ENCODE measurements at regions not wholly inside any gene's neighbourhood (a gene's known extent, or its start where the extent isn't known, plus 50 kb on each side); places are given as distances from the start of the nearest gene placed in this dataset.
A peak's percentile ranks its signal among the peaks of the same experiment; 100 is the strongest.
"Not testable (repeated sequence)": the region's sequence is repeated elsewhere in the genome, so short reads cannot be mapped to it uniquely, and the experiment has no call there.

GRCh38 chr16:5305023-5305422 is 207.4 kb upstream of the EEF2KMT start:
- Mint-ChIP-seq H3K27me3 (peaks cover 11 to 43% of the 10 kb centered on the region in 2 donors), H3K4me1 (ENCODE audit: low read depth in 2 of 2) (no peaks in the 10 kb centered on the region), H3K4me3 (no peak overlapping the region), H3K36me3 (peaks cover 11% of the 10 kb centered on the region), H3K27ac (no peak overlapping the region), H3K9me3 (peaks cover 3% of the 10 kb centered on the region)
- DNase-seq (ENCODE audit: low spot score) (no peak), ATAC-seq (no peak)

- DNase-seq (ENCODE audit: low spot score) (no peak), ATAC-seq (no peak)
- H3K4me3 Mint-ChIP-seq: no peak overlapping the region
- peaks cover 7 to 48% of the 10 kb centered on the region in 2 donors for H3K27me3 Mint-ChIP-seq
- H3K9me3 Mint-ChIP-seq: peaks cover 3% of the 10 kb centered on the region
- H3K4me1 Mint-ChIP-seq (ENCODE audit: low read depth in 2 of 2): no peaks in the 10 kb centered on the region
- peaks cover 11% of the 10 kb centered on the region for H3K36me3 Mint-ChIP-seq
- H3K27ac Mint-ChIP-seq: no peak overlapping the region
These were observed 204.9 kb upstream of the EEF2KMT start for GRCh38 chr16:5302372-5303114.

- H3K9me3 Mint-ChIP-seq: peaks cover 3% of the 10 kb centered on the region
- peaks cover 11% of the 10 kb centered on the region for H3K36me3 Mint-ChIP-seq
- no peak for ATAC-seq
These were observed 200.6 kb upstream of the EEF2KMT start for GRCh38 chr16:5298202-5298601.

GRCh38 chr16:5296176-5296575 is 198.6 kb upstream of the EEF2KMT start:
- peaks cover 3% of the 10 kb centered on the region for H3K9me3 Mint-ChIP-seq
- no peak for DNase-seq (ENCODE audit: low spot score)
- peaks cover 3 to 42% of the 10 kb centered on the region in 2 donors for H3K27me3 Mint-ChIP-seq
- H3K4me3 Mint-ChIP-seq: no peak overlapping the region
- H3K36me3 Mint-ChIP-seq: peaks cover 5% of the 10 kb centered on the region
- no peak overlapping the region for H3K27ac Mint-ChIP-seq
- no peaks in the 10 kb centered on the region for H3K4me1 Mint-ChIP-seq (ENCODE audit: low read depth in 2 of 2)
- no peak for ATAC-seq

More at GRCh38 chr16:5298202-5298601, 200.6 kb upstream of the EEF2KMT start:
- Mint-ChIP-seq H3K27me3 (peaks cover 3 to 51% of the 10 kb centered on the region in 2 donors), H3K4me1 (ENCODE audit: low read depth in 2 of 2) (no peaks in the 10 kb centered on the region), H3K4me3 (no peak overlapping the region), H3K27ac (no peak overlapping the region)
- no peak for DNase-seq (ENCODE audit: low spot score)

GRCh38 chr16:5295304-5295703 is 197.7 kb upstream of the EEF2KMT start:
- not testable (repeated sequence) for H3K27ac Mint-ChIP-seq; H3K4me3 Mint-ChIP-seq; H3K4me1 Mint-ChIP-seq (ENCODE audit: low read depth in 2 of 2); DNase-seq (ENCODE audit: low spot score); ATAC-seq; H3K9me3 Mint-ChIP-seq; H3K36me3 Mint-ChIP-seq
- peaks cover 0 to 34% of the 10 kb centered on the region in 2 donors for H3K27me3 Mint-ChIP-seq

- ATAC-seq; DNase-seq (ENCODE audit: low spot score); H3K27ac Mint-ChIP-seq; H3K4me1 Mint-ChIP-seq (ENCODE audit: low read depth in 2 of 2); H3K4me3 Mint-ChIP-seq: not testable (repeated sequence)
- H3K27me3 Mint-ChIP-seq: peaks cover 2 to 17% of the 10 kb centered on the region in 2 donors
- peaks cover 17% of the 10 kb centered on the region for H3K9me3 Mint-ChIP-seq
- H3K36me3 Mint-ChIP-seq: peaks cover 27% of the 10 kb centered on the region
These were observed 184.6 kb upstream of the EEF2KMT start for GRCh38 chr16:5282152-5282551.

- Mint-ChIP-seq H3K27me3 (peaks cover 25 to 29% of the 10 kb centered on the region in 2 donors), H3K27ac (no peak overlapping the region), H3K36me3 (no peaks in the 10 kb centered on the region), H3K9me3 (no peaks in the 10 kb centered on the region), H3K4me1 (ENCODE audit: low read depth in 2 of 2) (no peaks in the 10 kb centered on the region), H3K4me3 (no peak overlapping the region)
- ATAC-seq: no peak
- no peak for DNase-seq (ENCODE audit: low spot score)
These were observed 159.9 kb upstream of the EEF2KMT start for GRCh38 chr16:5257462-5257861.

- ATAC-seq (no peak), DNase-seq (ENCODE audit: low spot score) (no peak)
- H3K36me3 Mint-ChIP-seq: no peaks in the 10 kb centered on the region
- no peaks in the 10 kb centered on the region for H3K4me1 Mint-ChIP-seq (ENCODE audit: low read depth in 2 of 2)
- H3K9me3 Mint-ChIP-seq: no peaks in the 10 kb centered on the region
- H3K27ac Mint-ChIP-seq: no peak overlapping the region
- no peak overlapping the region for H3K4me3 Mint-ChIP-seq
- peaks cover 23 to 25% of the 10 kb centered on the region in 2 donors for H3K27me3 Mint-ChIP-seq
These were observed 155.2 kb upstream of the EEF2KMT start for GRCh38 chr16:5252791-5253190.

- not testable (repeated sequence) for H3K4me3 Mint-ChIP-seq; H3K27ac Mint-ChIP-seq; ATAC-seq; H3K36me3 Mint-ChIP-seq; H3K9me3 Mint-ChIP-seq; DNase-seq (ENCODE audit: low spot score); H3K27me3 Mint-ChIP-seq; H3K4me1 Mint-ChIP-seq (ENCODE audit: low read depth in 2 of 2)
These were observed 149.8 kb upstream of the EEF2KMT start for GRCh38 chr16:5247403-5247802.

GRCh38 chr16:5240278-5240626 is 142.7 kb upstream of the EEF2KMT start:
- not testable (repeated sequence) for H3K9me3 Mint-ChIP-seq; H3K36me3 Mint-ChIP-seq; H3K4me3 Mint-ChIP-seq; ATAC-seq; DNase-seq (ENCODE audit: low spot score); H3K4me1 Mint-ChIP-seq (ENCODE audit: low read depth in 2 of 2); H3K27ac Mint-ChIP-seq
- peaks cover 32 to 42% of the 10 kb centered on the region in 2 donors for H3K27me3 Mint-ChIP-seq

- ATAC-seq; H3K4me1 Mint-ChIP-seq (ENCODE audit: low read depth in 2 of 2); H3K9me3 Mint-ChIP-seq; DNase-seq (ENCODE audit: low spot score); H3K36me3 Mint-ChIP-seq; H3K27ac Mint-ChIP-seq: not testable (repeated sequence)
- H3K27me3 Mint-ChIP-seq: peaks cover 29 to 36% of the 10 kb centered on the region in 2 donors
- H3K4me3 Mint-ChIP-seq: peak overlapping the region; percentile 20
These were observed 142.1 kb upstream of the EEF2KMT start for GRCh38 chr16:5239472-5240277.

GRCh38 chr16:5235119-5235518 is 137.5 kb upstream of the EEF2KMT start:
- no peaks in the 10 kb centered on the region for H3K36me3 Mint-ChIP-seq
- H3K27ac Mint-ChIP-seq: no peak overlapping the region
- no peak for DNase-seq (ENCODE audit: low spot score)

GRCh38 chr16:5234295-5235050 is 136.9 kb upstream of the EEF2KMT start:
- Mint-ChIP-seq H3K27ac (no peak overlapping the region), H3K4me1 (ENCODE audit: low read depth in 2 of 2) (peaks cover 0 to 2% of the 10 kb centered on the region in 2 donors), H3K27me3 (peaks cover 35 to 44% of the 10 kb centered on the region in 2 donors), H3K4me3 (no peak overlapping the region), H3K9me3 (no peaks in the 10 kb centered on the region), H3K36me3 (no peaks in the 10 kb centered on the region)
- ATAC-seq (no peak), DNase-seq (ENCODE audit: low spot score) (no peak)

More at GRCh38 chr16:5235119-5235518, 137.5 kb upstream of the EEF2KMT start:
- peaks cover 34 to 44% of the 10 kb centered on the region in 2 donors for H3K27me3 Mint-ChIP-seq
- no peaks in the 10 kb centered on the region for H3K9me3 Mint-ChIP-seq
- no peak overlapping the region for H3K4me3 Mint-ChIP-seq
- no peak for ATAC-seq
- H3K4me1 Mint-ChIP-seq (ENCODE audit: low read depth in 2 of 2): peaks cover 0 to 2% of the 10 kb centered on the region in 2 donors
